ENCODE measurements at regions not wholly inside any gene's neighbourhood (a gene's known extent, or its start where the extent isn't known, plus 50 kb on each side); places are given as distances from the start of the nearest gene placed in this dataset.

DNA sequence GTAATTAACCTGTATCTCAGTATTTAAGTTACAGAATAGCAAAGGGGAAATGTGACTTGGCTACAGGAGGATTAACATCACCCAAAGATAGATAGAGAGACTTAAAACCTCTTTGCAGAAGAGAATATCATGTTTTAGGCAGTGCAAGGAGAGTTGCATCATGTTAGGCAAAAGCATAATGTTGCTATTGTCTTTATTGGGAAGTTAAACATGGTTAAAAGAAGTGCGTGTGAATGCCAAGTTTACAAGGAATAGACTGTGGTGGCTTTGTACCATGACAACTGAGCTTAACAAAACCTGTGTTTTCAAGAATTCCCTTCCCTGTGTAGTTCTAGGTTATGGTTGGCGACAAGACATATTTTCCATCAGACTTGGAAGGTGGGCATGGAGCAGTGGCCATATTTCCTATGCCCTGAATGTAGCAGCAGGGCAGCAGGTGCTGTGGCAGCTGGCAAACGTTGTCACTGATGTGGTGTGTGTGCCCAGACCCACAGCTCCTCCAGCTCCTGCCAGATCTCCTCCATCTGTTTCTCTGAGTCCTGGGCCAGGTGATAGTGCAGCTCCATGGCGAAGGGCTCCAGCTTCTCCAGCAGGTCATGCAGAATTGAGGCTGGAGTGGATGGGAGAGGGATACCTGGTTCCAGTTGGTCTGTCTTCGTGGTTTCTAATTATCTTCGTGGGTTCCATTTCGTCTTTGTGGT, 163.3 kb downstream of the QRSL1 start:
- no TSS peak for BruUV-seq (replicated peaks)
- Histone ChIP-seq H3K27me3 (replicated peaks; ENCODE audit: control insufficient read depth, insufficient read depth, low read length) (no peaks in the 10 kb centered on the region), H3K4me3 (ENCODE audit: low read depth, low read length) (no peak overlapping the region), H3K9me3 (no peaks in the 10 kb centered on the region), H3K36me3 (ENCODE audit: control insufficient read depth, insufficient read depth, low read length) (no peaks in the 10 kb centered on the region), H3K4me1 (peaks cover 22% of the 10 kb centered on the region)
- no peak overlapping the region for H3K27ac Mint-ChIP-seq (ENCODE audit: unreplicated experiment)
- intact Hi-C loops (cut with micrococcal nuclease; ENCODE audit: unreplicated experiment): no loop called here
- ChIA-PET CTCF (no interaction called here), POLR2A (interaction anchor here (0.5 kb wide), 1 partner anchor 320 kb away, joined by 3 read pairs; no protein-coding TSS in a partner anchor)
- H3K36me3 Mint-ChIP-seq (ENCODE audit: insufficient read depth, unreplicated experiment): no peaks in the 10 kb centered on the region
- H3K4me3 Mint-ChIP-seq (ENCODE audit: unreplicated experiment): no peak overlapping the region
- H3K9me3 Mint-ChIP-seq (ENCODE audit: unreplicated experiment): no peaks in the 10 kb centered on the region
- no peak for DNase-seq
- no peaks in the 10 kb centered on the region for H3K4me1 Mint-ChIP-seq (ENCODE audit: low read depth, unreplicated experiment)
- H3K27me3 Mint-ChIP-seq (ENCODE audit: insufficient read depth, unreplicated experiment): no peaks in the 10 kb centered on the region
- TF ChIP-seq, protein P1, sequence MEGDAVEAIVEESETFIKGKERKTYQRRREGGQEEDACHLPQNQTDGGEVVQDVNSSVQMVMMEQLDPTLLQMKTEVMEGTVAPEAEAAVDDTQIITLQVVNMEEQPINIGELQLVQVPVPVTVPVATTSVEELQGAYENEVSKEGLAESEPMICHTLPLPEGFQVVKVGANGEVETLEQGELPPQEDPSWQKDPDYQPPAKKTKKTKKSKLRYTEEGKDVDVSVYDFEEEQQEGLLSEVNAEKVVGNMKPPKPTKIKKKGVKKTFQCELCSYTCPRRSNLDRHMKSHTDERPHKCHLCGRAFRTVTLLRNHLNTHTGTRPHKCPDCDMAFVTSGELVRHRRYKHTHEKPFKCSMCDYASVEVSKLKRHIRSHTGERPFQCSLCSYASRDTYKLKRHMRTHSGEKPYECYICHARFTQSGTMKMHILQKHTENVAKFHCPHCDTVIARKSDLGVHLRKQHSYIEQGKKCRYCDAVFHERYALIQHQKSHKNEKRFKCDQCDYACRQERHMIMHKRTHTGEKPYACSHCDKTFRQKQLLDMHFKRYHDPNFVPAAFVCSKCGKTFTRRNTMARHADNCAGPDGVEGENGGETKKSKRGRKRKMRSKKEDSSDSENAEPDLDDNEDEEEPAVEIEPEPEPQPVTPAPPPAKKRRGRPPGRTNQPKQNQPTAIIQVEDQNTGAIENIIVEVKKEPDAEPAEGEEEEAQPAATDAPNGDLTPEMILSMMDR (IDR thresholded peaks at IDR 0.05; ENCODE audit: insufficient read depth in 1 of 2, low read depth in 1 of 2, low read length in 1 of 2, severe bottlenecking in 1 of 2, unreplicated experiment in 1 of 2): no peak

DNA sequence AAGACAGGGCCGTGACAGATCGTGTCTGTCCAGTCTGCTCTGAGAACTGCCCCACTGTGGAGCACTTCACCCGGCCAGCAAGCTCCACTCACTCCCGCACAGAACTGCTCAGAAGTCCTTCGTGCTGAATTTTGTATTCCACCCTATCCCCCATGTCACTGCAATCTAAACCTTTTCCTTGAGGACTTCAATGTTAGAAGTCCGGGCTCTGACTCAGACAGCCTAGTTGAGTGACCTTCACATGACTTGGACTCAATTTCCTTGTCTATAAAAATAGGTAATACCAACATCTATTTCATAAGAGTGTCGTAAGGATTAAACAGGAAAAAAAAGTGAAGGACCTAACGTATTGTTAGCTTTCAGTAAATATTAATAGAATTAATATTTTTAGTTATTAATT, 161.6 kb downstream of the QRSL1 start:
- Mint-ChIP-seq H3K4me3 (ENCODE audit: unreplicated experiment) (no peak overlapping the region), H3K27me3 (ENCODE audit: insufficient read depth, unreplicated experiment) (no peaks in the 10 kb centered on the region), H3K36me3 (ENCODE audit: insufficient read depth, unreplicated experiment) (no peaks in the 10 kb centered on the region), H3K9me3 (ENCODE audit: unreplicated experiment) (no peaks in the 10 kb centered on the region), H3K4me1 (ENCODE audit: low read depth, unreplicated experiment) (peaks cover 9% of the 10 kb centered on the region), H3K27ac (ENCODE audit: unreplicated experiment) (no peak overlapping the region)
- no peaks in the 10 kb centered on the region for H3K9me3 ChIP-seq
- DNase-seq: no peak
- H3K36me3 ChIP-seq (ENCODE audit: control insufficient read depth, insufficient read depth, low read length): no peaks in the 10 kb centered on the region
- CTCF ChIA-PET: no interaction called here
- H3K4me1 ChIP-seq: peaks cover 20% of the 10 kb centered on the region
- no peaks in the 10 kb centered on the region for H3K27me3 ChIP-seq (replicated peaks; ENCODE audit: control insufficient read depth, insufficient read depth, low read length)
- H3K4me3 ChIP-seq (ENCODE audit: low read depth, low read length): no peak overlapping the region
- intact Hi-C loops (cut with micrococcal nuclease; ENCODE audit: unreplicated experiment): no loop called here
- TF ChIP-seq, protein P1 (IDR thresholded peaks at IDR 0.05; ENCODE audit: insufficient read depth in 1 of 2, low read depth in 1 of 2, low read length in 1 of 2, severe bottlenecking in 1 of 2, unreplicated experiment in 1 of 2): no peak
- POLR2A ChIA-PET: no interaction called here
- BruUV-seq (replicated peaks): no TSS peak

DNA sequence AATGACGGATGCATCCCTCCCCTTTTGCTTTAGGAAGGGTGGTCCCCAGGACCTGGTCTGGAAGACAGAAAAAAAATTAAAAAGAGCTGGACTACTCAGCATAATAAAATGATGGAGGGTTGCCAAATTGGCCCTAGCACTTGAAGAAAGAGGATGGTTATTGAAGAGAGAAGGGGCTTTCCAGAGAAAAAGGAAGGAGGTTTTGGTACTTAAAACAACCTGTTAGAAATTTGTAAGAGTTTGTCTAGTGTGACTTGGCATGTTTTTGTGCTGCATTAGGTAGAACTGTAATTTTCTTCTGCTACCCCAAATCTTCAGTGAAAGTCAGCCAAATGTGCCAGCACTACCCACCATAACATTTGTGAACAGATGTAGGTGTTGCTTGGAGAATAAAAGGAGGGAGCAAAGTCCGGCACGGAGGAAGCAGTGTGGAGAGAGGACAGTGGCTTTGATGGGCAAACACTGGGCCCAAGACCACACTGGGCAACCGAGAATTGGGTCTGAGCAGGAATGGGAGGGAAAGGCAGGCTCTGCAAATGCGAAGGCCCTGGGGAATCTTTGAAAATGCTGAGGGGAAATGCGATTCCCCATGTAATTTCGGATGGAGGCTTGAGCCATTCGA, 160.9 kb downstream of the QRSL1 start:
- TF ChIP-seq, protein P1 (IDR thresholded peaks at IDR 0.05; ENCODE audit: insufficient read depth in 1 of 2, low read depth in 1 of 2, low read length in 1 of 2, severe bottlenecking in 1 of 2, unreplicated experiment in 1 of 2): no peak
- Mint-ChIP-seq H3K4me1 (ENCODE audit: low read depth, unreplicated experiment) (peaks cover 9% of the 10 kb centered on the region), H3K4me3 (ENCODE audit: unreplicated experiment) (no peak overlapping the region), H3K27ac (ENCODE audit: unreplicated experiment) (no peak overlapping the region), H3K36me3 (ENCODE audit: insufficient read depth, unreplicated experiment) (no peaks in the 10 kb centered on the region), H3K9me3 (ENCODE audit: unreplicated experiment) (no peaks in the 10 kb centered on the region), H3K27me3 (ENCODE audit: insufficient read depth, unreplicated experiment) (no peaks in the 10 kb centered on the region)
- no peaks in the 10 kb centered on the region for H3K9me3 ChIP-seq
- DNase-seq: no peak
- H3K27me3 ChIP-seq (replicated peaks; ENCODE audit: control insufficient read depth, insufficient read depth, low read length): no peaks in the 10 kb centered on the region
- CTCF ChIA-PET: no interaction called here
- no peaks in the 10 kb centered on the region for H3K36me3 ChIP-seq (ENCODE audit: control insufficient read depth, insufficient read depth, low read length)
- no TSS peak for BruUV-seq (replicated peaks)
- H3K4me1 ChIP-seq: peaks cover 20% of the 10 kb centered on the region
- intact Hi-C loops (cut with micrococcal nuclease; ENCODE audit: unreplicated experiment): no loop called here
- H3K4me3 ChIP-seq (ENCODE audit: low read depth, low read length): no peak overlapping the region
- POLR2A ChIA-PET: no interaction called here

All from Caco-2 (cell line).